Neural cell (in vitro differentiated cells): ENCODE measurements at regions not wholly inside any gene's neighbourhood (a gene's known extent, or its start where the extent isn't known, plus 50 kb on each side); places are given as distances from the start of the nearest gene placed in this dataset.

Source experiments
- H2AFZ ChIP-seq: fragments of 200-600, 300-800 bp; sonication (generic), shearing (Covaris generic); 2 replicates; pipeline ENCODE4 v1.6.0; 2014; ENCODE audit warnings: low read depth, mild to moderate bottlenecking, antibody characterized with exemption, low read length, moderate library complexity
- H3F3A ChIP-seq: fragments of 200-600 bp; shearing (Covaris generic); 2 replicates; pipeline ENCODE4 v1.6.1; 2016; ENCODE audit warnings: mild to moderate bottlenecking, moderate library complexity, mixed read lengths, antibody characterized with exemption, low read length; ENCODE audit not compliant: insufficient read depth, poor library complexity, severe bottlenecking
- H3K27ac ChIP-seq: fragments of 200-600, 300-800 bp; sonication (generic), shearing (Covaris generic); 2 replicates; pipeline ENCODE4 v1.5.1; 2014; ENCODE audit warnings: mild to moderate bottlenecking, low read length, moderate library complexity
- H3K27me3 ChIP-seq: fragments of 300-800, 200-600 bp; sonication (generic), shearing (Covaris generic); 2 replicates; pipeline ENCODE4 v1.6.0; 2014; ENCODE audit warnings: mild to moderate bottlenecking, low read depth, low read length, moderate library complexity; ENCODE audit not compliant: insufficient read depth
- H3K36me3 ChIP-seq: fragments of 300-800, 200-600 bp; sonication (generic), shearing (Covaris generic); 2 replicates; pipeline ENCODE4 v1.5.1; 2014; ENCODE audit warnings: mild to moderate bottlenecking, antibody characterized with exemption, low read length, moderate library complexity; ENCODE audit not compliant: insufficient read depth
- H3K4me2 ChIP-seq: fragments of 300-800, 200-600 bp; sonication (generic), shearing (Covaris generic); 2 replicates; pipeline ENCODE4 v1.6.0; 2014; ENCODE audit warnings: mild to moderate bottlenecking, low read length
- H3K4me3 ChIP-seq: fragments of 300-800, 200-600 bp; sonication (generic), shearing (Covaris generic); 2 replicates; pipeline ENCODE4 v1.5.1; 2014; ENCODE audit warnings: mild to moderate bottlenecking, low read length, moderate library complexity
- H3K79me2 ChIP-seq: fragments of 200-600 bp; shearing (Covaris generic); replicated peaks from 2 replicates; pipeline ENCODE4 v1.6.0; 2014; ENCODE audit warnings: mild to moderate bottlenecking, low read length, moderate library complexity; ENCODE audit not compliant: insufficient read depth
- H3K9ac ChIP-seq: fragments of 300-800, 200-600 bp; sonication (generic), shearing (Covaris generic); 2 replicates; pipeline ENCODE4 v1.6.1; 2016; ENCODE audit warnings: mild to moderate bottlenecking, low read length, mixed read lengths
- H3K9me2 ChIP-seq: fragments of 200-600 bp; shearing (Covaris generic); 2 replicates; pipeline ENCODE4 v1.6.1; 2016; ENCODE audit warnings: mild to moderate bottlenecking, low read length, mixed read lengths; ENCODE audit not compliant: insufficient read depth
- H3K9me3 ChIP-seq: fragments of 200-600, 300-800 bp; sonication (generic), shearing (Covaris generic); 2 replicates; pipeline ENCODE4 v1.6.1; 2016; ENCODE audit warnings: mild to moderate bottlenecking, mixed run types, low read length, moderate library complexity, mixed read lengths
- H4K20me1 ChIP-seq: fragments of 200-600 bp; shearing (Covaris generic); 2 replicates; pipeline ENCODE4 v1.6.1; 2016; ENCODE audit warnings: mild to moderate bottlenecking, mixed run types; ENCODE audit not compliant: insufficient read depth
- CTCF ChIP-seq: fragments of 450-650 bp; IDR thresholded peaks from 2 replicates; pipeline ENCODE4 v1.5.1; 2014; ENCODE audit warnings: antibody characterized with exemption, mild to moderate bottlenecking, moderate library complexity; ENCODE audit not compliant: poor library complexity, severe bottlenecking
- EP300 ChIP-seq: fragments of 450-650 bp; conservative IDR thresholded peaks from 2 replicates; pipeline ENCODE4 v1.6.1; 2014; ENCODE audit warnings: antibody characterized with exemption, mild to moderate bottlenecking, moderate library complexity; ENCODE audit not compliant: poor library complexity, severe bottlenecking
- EZH2 ChIP-seq: fragments of 200-600, 300-800 bp; shearing (Covaris generic), sonication (generic); IDR thresholded peaks from 2 replicates; pipeline ENCODE4 v1.6.1; 2014; ENCODE audit warnings: antibody characterized with exemption, low read length, borderline replicate concordance, mild to moderate bottlenecking; ENCODE audit not compliant: insufficient read depth, poor library complexity, severe bottlenecking
- MXI1 ChIP-seq: fragments of 450-650 bp; conservative IDR thresholded peaks from 2 replicates; pipeline ENCODE4 v1.6.1; 2014; ENCODE audit warnings: antibody characterized with exemption, mild to moderate bottlenecking; ENCODE audit not compliant: poor library complexity, severe bottlenecking
- POLR2AphosphoS5 ChIP-seq: IDR thresholded peaks from 2 replicates; pipeline ENCODE4 v1.6.1; 2012
- RAD21 ChIP-seq: fragments of 450-650 bp; conservative IDR thresholded peaks from 2 replicates; pipeline ENCODE4 v1.6.1; 2014; ENCODE audit warnings: antibody characterized with exemption, mild to moderate bottlenecking, moderate library complexity
- REST ChIP-seq: IDR thresholded peaks from 2 replicates; pipeline ENCODE4 v1.6.1; 2012; ENCODE audit warnings: borderline replicate concordance
- SMC3 ChIP-seq: fragments of 450-650 bp; conservative IDR thresholded peaks from 2 replicates; pipeline ENCODE4 v1.6.1; 2014; ENCODE audit warnings: antibody characterized with exemption, mild to moderate bottlenecking, moderate library complexity; ENCODE audit not compliant: poor library complexity
- TAF1 ChIP-seq: IDR thresholded peaks from 2 replicates; pipeline ENCODE4 v1.6.1; 2012; ENCODE audit warnings: low read depth

- Histone ChIP-seq H4K20me1 (no peaks in the 10 kb centered on the region), H3F3A (no peaks in the 10 kb centered on the region), H3K27me3 (no peaks in the 10 kb centered on the region), H3K4me3 (no peak overlapping the region), H3K27ac (no peak overlapping the region), H3K36me3 (no peaks in the 10 kb centered on the region), H3K9ac (no peak overlapping the region), H3K9me2 (no peaks in the 10 kb centered on the region), H3K9me3 (no peaks in the 10 kb centered on the region), H3K4me2 (no peak overlapping the region), H2AFZ (no peak overlapping the region), H3K79me2 (no peaks in the 10 kb centered on the region)
- no peak for TF ChIP-seq POLR2AphosphoS5
- no peak for TF ChIP-seq TAF1
- TF ChIP-seq RAD21, result no peak
- no peak for TF ChIP-seq EZH2
- TF ChIP-seq SMC3, result no peak
- TF ChIP-seq EP300, result no peak
- TF ChIP-seq CTCF, result no peak
- TF ChIP-seq MXI1, result no peak
- no peak for TF ChIP-seq REST
Measured at GRCh38 chr6:7042654-7043545, 64.9 kb upstream of the RREB1 start.

GRCh38 chr6:7045331-7045730, 62.4 kb upstream of the RREB1 start:
- H3F3A ChIP-seq, result no peaks in the 10 kb centered on the region
- peaks cover 7% of the 10 kb centered on the region for H3K27me3 ChIP-seq
- H3K9me2 ChIP-seq, result no peaks in the 10 kb centered on the region
- no peak overlapping the region for H3K9ac ChIP-seq
- TF ChIP-seq POLR2AphosphoS5 (no peak), EZH2 (no peak), REST (no peak), CTCF (no peak), RAD21 (no peak), TAF1 (no peak), EP300 (no peak), MXI1 (no peak), SMC3 (no peak)
- H3K27ac ChIP-seq, result no peak overlapping the region
- H3K36me3 ChIP-seq, result no peaks in the 10 kb centered on the region
- no peaks in the 10 kb centered on the region for H3K79me2 ChIP-seq
- no peaks in the 10 kb centered on the region for H4K20me1 ChIP-seq
- H3K4me2 ChIP-seq, result no peak overlapping the region
- H3K9me3 ChIP-seq, result no peaks in the 10 kb centered on the region
- H3K4me3 ChIP-seq, result no peak overlapping the region
- H2AFZ ChIP-seq, result no peak overlapping the region
